RWPE2 (cell line): ENCODE measurements at regions not wholly inside any gene's neighbourhood (a gene's known extent, or its start where the extent isn't known, plus 50 kb on each side); places are given as distances from the start of the nearest gene placed in this dataset.

Experiments
- ATAC-seq: fragments of 200-7000 bp; cut with Tn5 transposase; 3 replicates; pipeline ENCODE4 v1.9.1; 2021; ENCODE audit warnings: low read depth
- DNase-seq: peaks from one replicate; pipeline ENCODE4 v3.0.0-alpha.2; 2020; ENCODE audit warnings: low spot score
- H3K27ac ChIP-seq: fragments of 450-650 bp; 2 replicates; pipeline ENCODE4 v1.5.1; 2017; ENCODE audit warnings: mild to moderate bottlenecking; ENCODE audit not compliant: poor library complexity, severe bottlenecking
- H3K27me3 ChIP-seq: fragments of 250-450 bp; sonication (Bioruptor Pico); 2 replicates; pipeline ENCODE4 v1.5.1; 2021; ENCODE audit warnings: mild to moderate bottlenecking, moderate library complexity; ENCODE audit not compliant: insufficient read depth, poor library complexity, severe bottlenecking
- H3K36me3 ChIP-seq: fragments of 250-450 bp; sonication (Bioruptor Pico); 2 replicates; pipeline ENCODE4 v1.5.1; 2020; ENCODE audit warnings: low read depth, mild to moderate bottlenecking, moderate library complexity
- H3K4me1 ChIP-seq: fragments of 250-450 bp; sonication (Bioruptor Pico); 2 replicates; pipeline ENCODE4 v1.5.1; 2021; ENCODE audit warnings: mild to moderate bottlenecking, moderate library complexity; ENCODE audit not compliant: insufficient read depth, poor library complexity, severe bottlenecking
- H3K4me3 ChIP-seq: fragments of 250-450 bp; sonication (Bioruptor Pico); 2 replicates; pipeline ENCODE4 v1.5.1; 2021; ENCODE audit warnings: mild to moderate bottlenecking, moderate library complexity; ENCODE audit not compliant: severe bottlenecking
- H3K9me3 ChIP-seq: fragments of 250-450 bp; sonication (Bioruptor Pico); 2 replicates; pipeline ENCODE4 v1.5.1; 2021; ENCODE audit warnings: mild to moderate bottlenecking, moderate library complexity; ENCODE audit not compliant: severe bottlenecking
- TF ChIP-seq, protein P1 (sequence below): fragments of 450-650 bp; IDR thresholded peaks from one replicate; pipeline ENCODE4 v1.5.1; 2017; ENCODE audit warnings: mild to moderate bottlenecking, moderate library complexity; ENCODE audit not compliant: poor library complexity, severe bottlenecking

GRCh38 chr5:103909391-103909790, 346.8 kb upstream of the NUDT12 start:
- peaks cover 4% of the 10 kb centered on the region for H3K27me3 ChIP-seq
- DNase-seq (no peak), ATAC-seq (no peak)
- no peaks in the 10 kb centered on the region for H3K9me3 ChIP-seq
- H3K27ac ChIP-seq: no peak overlapping the region
- H3K4me3 ChIP-seq: no peak overlapping the region
- TF ChIP-seq, protein P1, sequence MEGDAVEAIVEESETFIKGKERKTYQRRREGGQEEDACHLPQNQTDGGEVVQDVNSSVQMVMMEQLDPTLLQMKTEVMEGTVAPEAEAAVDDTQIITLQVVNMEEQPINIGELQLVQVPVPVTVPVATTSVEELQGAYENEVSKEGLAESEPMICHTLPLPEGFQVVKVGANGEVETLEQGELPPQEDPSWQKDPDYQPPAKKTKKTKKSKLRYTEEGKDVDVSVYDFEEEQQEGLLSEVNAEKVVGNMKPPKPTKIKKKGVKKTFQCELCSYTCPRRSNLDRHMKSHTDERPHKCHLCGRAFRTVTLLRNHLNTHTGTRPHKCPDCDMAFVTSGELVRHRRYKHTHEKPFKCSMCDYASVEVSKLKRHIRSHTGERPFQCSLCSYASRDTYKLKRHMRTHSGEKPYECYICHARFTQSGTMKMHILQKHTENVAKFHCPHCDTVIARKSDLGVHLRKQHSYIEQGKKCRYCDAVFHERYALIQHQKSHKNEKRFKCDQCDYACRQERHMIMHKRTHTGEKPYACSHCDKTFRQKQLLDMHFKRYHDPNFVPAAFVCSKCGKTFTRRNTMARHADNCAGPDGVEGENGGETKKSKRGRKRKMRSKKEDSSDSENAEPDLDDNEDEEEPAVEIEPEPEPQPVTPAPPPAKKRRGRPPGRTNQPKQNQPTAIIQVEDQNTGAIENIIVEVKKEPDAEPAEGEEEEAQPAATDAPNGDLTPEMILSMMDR: no peak
- H3K4me1 ChIP-seq: no peaks in the 10 kb centered on the region
- no peaks in the 10 kb centered on the region for H3K36me3 ChIP-seq

DNA sequence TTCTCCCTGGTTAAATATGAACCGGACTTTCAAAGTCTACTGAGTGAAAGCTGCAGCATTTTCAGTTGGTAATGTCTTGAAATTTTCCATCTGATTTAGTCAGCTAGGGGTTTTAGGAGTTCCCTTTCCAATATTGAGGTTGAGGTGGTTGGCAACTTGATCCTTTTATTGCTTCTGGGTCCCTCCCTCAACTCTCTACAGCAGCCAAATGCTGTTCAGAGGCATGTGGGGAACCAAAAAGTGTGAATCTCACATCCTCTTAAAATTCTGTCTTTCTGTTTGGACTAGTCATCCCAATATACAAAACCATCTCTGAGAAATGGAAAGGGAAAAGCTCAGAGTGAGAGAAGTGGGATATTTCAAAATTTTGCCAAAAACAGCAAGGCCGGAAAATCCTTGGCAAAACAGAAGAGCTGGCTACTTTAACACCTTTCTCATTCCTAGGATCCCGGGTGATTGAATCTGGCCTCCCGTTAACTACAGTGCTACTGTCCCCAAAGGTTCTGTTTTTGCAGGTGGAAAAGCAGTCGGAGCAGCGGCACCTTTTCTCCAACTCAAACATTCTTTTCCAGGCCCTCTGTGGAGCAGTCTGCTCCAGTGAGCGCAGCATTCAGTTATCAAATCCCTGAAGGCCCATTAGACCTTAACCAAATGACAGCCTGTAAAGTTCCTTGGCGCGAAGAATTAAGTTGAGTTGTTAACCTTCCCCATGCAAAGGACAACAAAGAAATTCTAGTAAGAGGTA, 345.9 kb upstream of the NUDT12 start:
- no peak overlapping the region for H3K27ac ChIP-seq
- DNase-seq: no peak
- no peak for ATAC-seq
- H3K4me1 ChIP-seq: no peaks in the 10 kb centered on the region
- TF ChIP-seq, protein P1: no peak
- H3K36me3 ChIP-seq: no peaks in the 10 kb centered on the region
- no peak overlapping the region for H3K4me3 ChIP-seq
- H3K9me3 ChIP-seq: no peaks in the 10 kb centered on the region
- peaks cover 4% of the 10 kb centered on the region for H3K27me3 ChIP-seq

- peaks cover 4% of the 10 kb centered on the region for H3K27me3 ChIP-seq
- no peaks in the 10 kb centered on the region for H3K36me3 ChIP-seq
- no peak overlapping the region for H3K27ac ChIP-seq
- TF ChIP-seq, protein P1: no peak
- DNase-seq: no peak
- no peaks in the 10 kb centered on the region for H3K9me3 ChIP-seq
- H3K4me1 ChIP-seq: no peaks in the 10 kb centered on the region
- ATAC-seq: no peak
- H3K4me3 ChIP-seq: no peak overlapping the region
These were observed 344.4 kb upstream of the NUDT12 start for GRCh38 chr5:103907001-103907400.

DNA sequence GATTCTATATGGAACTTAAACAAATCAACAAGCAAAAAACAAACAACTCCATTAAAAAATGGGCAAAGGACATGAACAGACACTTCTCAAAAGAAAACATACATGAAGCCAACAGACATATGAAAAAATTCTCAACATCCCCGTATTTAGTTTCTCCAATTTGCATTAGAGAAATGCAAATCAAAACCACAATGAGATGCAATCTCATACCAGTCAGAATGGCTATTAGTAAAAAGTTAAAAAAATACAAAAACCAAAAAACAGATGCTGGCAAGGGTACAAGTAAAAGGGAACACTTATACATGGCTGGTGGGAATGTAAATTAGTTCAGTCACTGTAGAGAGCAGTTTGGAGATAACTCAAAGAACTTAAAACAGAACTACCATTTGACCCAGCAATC, 342.1 kb upstream of the NUDT12 start:
- TF ChIP-seq, protein P1: no peak

GRCh38 chr5:103902893-103903292, 340.3 kb upstream of the NUDT12 start:
- TF ChIP-seq, protein P1: no peak
- DNase-seq (no peak), ATAC-seq (no peak)
- H3K9me3 ChIP-seq: no peaks in the 10 kb centered on the region
- no peak overlapping the region for H3K4me3 ChIP-seq
- H3K27me3 ChIP-seq: no peaks in the 10 kb centered on the region
- H3K36me3 ChIP-seq: no peaks in the 10 kb centered on the region
- no peaks in the 10 kb centered on the region for H3K4me1 ChIP-seq
- no peak overlapping the region for H3K27ac ChIP-seq

More for the DNA sequence above, 342.1 kb upstream of the NUDT12 start:
- Histone ChIP-seq H3K36me3 (no peaks in the 10 kb centered on the region), H3K27me3 (peaks cover under 1% of the 10 kb centered on the region), H3K4me3 (no peak overlapping the region), H3K27ac (no peak overlapping the region), H3K9me3 (no peaks in the 10 kb centered on the region), H3K4me1 (no peaks in the 10 kb centered on the region)
- no peak for DNase-seq
- ATAC-seq: no peak
